Suprapubic skin (tissue), 4 donors: ENCODE measurements at regions not wholly inside any gene's neighbourhood (a gene's known extent, or its start where the extent isn't known, plus 50 kb on each side); places are given as distances from the start of the nearest gene placed in this dataset.

Experiments
- DNase-seq, 2 donors: peaks; one replicate each; pipeline ENCODE4 v3.0.0-alpha.2; 2019; ENCODE audit warnings: low spot score in 2 of 2
- H3K27ac ChIP-seq: fragments of 200-600 bp; sonication (generic); one replicate; pipeline ENCODE4 v1.5.1; 2019
- H3K27me3 ChIP-seq: fragments of 200-600 bp; sonication (generic); one replicate; pipeline ENCODE4 v1.5.1; 2019
- H3K36me3 ChIP-seq: fragments of 200-600 bp; sonication (generic); one replicate; pipeline ENCODE4 v1.5.1; 2019
- H3K4me1 ChIP-seq: fragments of 200-600 bp; sonication (generic); one replicate; pipeline ENCODE4 v1.5.1; 2019
- H3K4me3 ChIP-seq: fragments of 200-600 bp; sonication (generic); one replicate; pipeline ENCODE4 v1.5.1; 2019; ENCODE audit warnings: mild to moderate bottlenecking
- H3K9me3 ChIP-seq: fragments of 200-600 bp; sonication (generic); one replicate; pipeline ENCODE4 v1.5.1; 2019
- CTCF ChIP-seq, 2 donors: fragments of 200-600 bp in 1 of 2; fragments of 450-650 bp in 1 of 2; sonication (generic) in 1 of 2; IDR thresholded peaks; one replicate each; pipeline ENCODE4 v1.5.1; 2016 to 2019; ENCODE audit warnings: antibody characterized with exemption in 2 of 2, mild to moderate bottlenecking in 1 of 2, moderate library complexity in 1 of 2
- EP300 ChIP-seq: sonication (generic); formaldehyde crosslinking; IDR thresholded peaks from one replicate; pipeline ENCODE4 v1.6.1; 2017; ENCODE audit warnings: antibody characterized with exemption
- POLR2A ChIP-seq, 2 donors: fragments of 450-650 bp; IDR thresholded peaks; one replicate each; pipeline ENCODE4 v1.6.1; 2017; ENCODE audit warnings: antibody characterized with exemption in 2 of 2, mild to moderate bottlenecking in 2 of 2, moderate library complexity in 2 of 2
- POLR2AphosphoS5 ChIP-seq, 3 donors: sonication (generic); formaldehyde crosslinking; IDR thresholded peaks; one replicate each; pipeline ENCODE4 v1.6.1; 2017; ENCODE audit warnings: antibody characterized with exemption in 3 of 3
- WGBS: methylation state at CpG from one replicate; pipeline ENCODE4 v1.1.5; 2018; 5-methylcytosine and 5-hydroxymethylcytosine counted together

- Histone ChIP-seq H3K36me3 (no peaks in the 10 kb centered on the region), H3K4me3 (no peak overlapping the region), H3K27ac (no peak overlapping the region), H3K9me3 (no peaks in the 10 kb centered on the region), H3K27me3 (no peaks in the 10 kb centered on the region), H3K4me1 (no peaks in the 10 kb centered on the region)
- no peak for DNase-seq
- WGBS = 75% methylated on average over 4 of the region's 4 CpGs
- no peak for TF ChIP-seq POLR2AphosphoS5 (IDR thresholded peaks at IDR 0.05)
- TF ChIP-seq POLR2A (IDR thresholded peaks at IDR 0.05) = no peak
- no peak for TF ChIP-seq EP300
- no peak for TF ChIP-seq CTCF (IDR thresholded peaks at IDR 0.05)
Observed at GRCh38 chr3:33947272-33948195, 149.1 kb downstream of the PDCD6IP start.

- WGBS = 27% methylated on average over 1 of the region's 1 CpG
- no peak overlapping the region for H3K4me3 ChIP-seq
- TF ChIP-seq POLR2A (IDR thresholded peaks at IDR 0.05) (no peak), EP300 (no peak), POLR2AphosphoS5 (IDR thresholded peaks at IDR 0.05) (no peak), CTCF (IDR thresholded peaks at IDR 0.05) (no peak)
Observed at GRCh38 chr3:33949074-33949473, 150.6 kb downstream of the PDCD6IP start.

GRCh38 chr3:33954956-33955355, 156.5 kb downstream of the PDCD6IP start:
- 92% methylated on average over 3 of the region's 3 CpGs for WGBS
- no peak overlapping the region for H3K27ac ChIP-seq
- H3K4me1 ChIP-seq = no peaks in the 10 kb centered on the region
- H3K4me3 ChIP-seq = no peak overlapping the region
- TF ChIP-seq EP300 (no peak), CTCF (IDR thresholded peaks at IDR 0.05) (no peak), POLR2A (IDR thresholded peaks at IDR 0.05) (no peak), POLR2AphosphoS5 (IDR thresholded peaks at IDR 0.05) (no peak)
- H3K27me3 ChIP-seq = no peaks in the 10 kb centered on the region
- no peak for DNase-seq
- H3K36me3 ChIP-seq = no peaks in the 10 kb centered on the region
- no peaks in the 10 kb centered on the region for H3K9me3 ChIP-seq

More at GRCh38 chr3:33949074-33949473, 150.6 kb downstream of the PDCD6IP start:
- Histone ChIP-seq H3K27me3 (no peaks in the 10 kb centered on the region), H3K27ac (no peak overlapping the region), H3K4me1 (no peaks in the 10 kb centered on the region), H3K36me3 (no peaks in the 10 kb centered on the region), H3K9me3 (no peaks in the 10 kb centered on the region)
- DNase-seq = no peak

- H3K4me3 ChIP-seq = no peak overlapping the region
- no peak for DNase-seq
- 41% methylated on average over 2 of the region's 2 CpGs for WGBS
- no peaks in the 10 kb centered on the region for H3K9me3 ChIP-seq
- no peak overlapping the region for H3K27ac ChIP-seq
- no peaks in the 10 kb centered on the region for H3K4me1 ChIP-seq
- TF ChIP-seq POLR2A (IDR thresholded peaks at IDR 0.05) (no peak), POLR2AphosphoS5 (IDR thresholded peaks at IDR 0.05) (no peak), EP300 (no peak), CTCF (IDR thresholded peaks at IDR 0.05) (no peak)
- no peaks in the 10 kb centered on the region for H3K27me3 ChIP-seq
- no peaks in the 10 kb centered on the region for H3K36me3 ChIP-seq
Observed at GRCh38 chr3:33956206-33956605, 157.8 kb downstream of the PDCD6IP start.

GRCh38 chr3:33956776-33957175, 158.3 kb downstream of the PDCD6IP start:
- DNase-seq = no peak
- TF ChIP-seq CTCF (IDR thresholded peaks at IDR 0.05) (no peak), POLR2A (IDR thresholded peaks at IDR 0.05) (no peak), POLR2AphosphoS5 (IDR thresholded peaks at IDR 0.05) (no peak), EP300 (no peak)
- H3K4me3 ChIP-seq = no peak overlapping the region
- no peaks in the 10 kb centered on the region for H3K27me3 ChIP-seq
- 68% methylated on average over 4 of the region's 4 CpGs for WGBS
- no peaks in the 10 kb centered on the region for H3K36me3 ChIP-seq
- no peaks in the 10 kb centered on the region for H3K4me1 ChIP-seq
- no peak overlapping the region for H3K27ac ChIP-seq
- H3K9me3 ChIP-seq = no peaks in the 10 kb centered on the region
